Left ventricle myocardium superior (tissue), 1 donor: ENCODE measurements at regions not wholly inside any gene's neighbourhood (a gene's known extent, or its start where the extent isn't known, plus 50 kb on each side); places are given as distances from the start of the nearest gene placed in this dataset.

Experiments
- ATAC-seq: fragments of 200-7000 bp; cut with Tn5 transposase; one replicate; pipeline ENCODE4 v1.9.1; 2020; ENCODE audit warnings: mild to moderate bottlenecking, moderate library complexity
- DNase-seq: peaks from one replicate; pipeline ENCODE4 v3.0.0-alpha.2; 2020
- intact Hi-C: fragments of 100-400 bp; cut with micrococcal nuclease; formaldehyde crosslinking; loops from one replicate; pipeline ENCODE4 v1.11.0; 2022
- donor health status: DM: no; HTN: yes; CAD: no; lungs with severe emphysema.

DNA sequence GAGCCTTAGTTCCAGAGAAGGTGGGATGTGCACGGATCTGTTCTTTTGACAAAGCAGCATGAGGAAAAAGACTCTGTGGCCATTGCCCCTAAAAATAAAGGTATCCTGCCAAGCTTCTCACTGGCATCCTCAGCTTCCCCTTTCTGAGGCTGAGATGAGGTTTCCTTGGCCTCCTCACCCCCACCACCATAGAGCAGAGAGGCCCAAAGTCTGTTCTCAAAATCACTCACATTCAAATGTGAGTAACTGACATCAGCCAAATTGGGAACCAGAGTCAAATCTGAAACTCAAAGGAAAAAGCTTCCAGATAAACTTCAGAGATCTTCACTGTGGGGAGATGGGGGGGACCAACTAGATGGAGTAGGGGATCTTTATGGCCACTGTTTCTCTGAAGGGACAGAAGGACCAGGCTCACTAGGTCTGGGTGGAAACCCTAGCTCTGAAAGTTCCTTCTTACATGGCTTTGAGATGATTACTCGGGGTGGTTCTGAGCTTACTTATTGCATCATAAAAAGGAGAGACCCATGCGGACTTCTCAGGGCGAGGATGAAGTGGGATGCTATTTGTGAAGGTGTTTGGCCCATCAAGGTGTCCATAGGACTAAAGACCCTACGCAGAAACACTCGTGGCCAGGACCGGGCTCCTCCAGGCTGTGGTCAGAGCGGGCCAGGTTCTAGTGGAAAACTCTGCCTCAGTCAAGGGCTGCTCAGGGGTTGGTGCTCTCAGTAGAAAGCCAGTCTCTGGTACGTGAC is 61.5 kb upstream of the MEF2A start:
- intact Hi-C loops: no loop called here
- DNase-seq (no peak), ATAC-seq (no peak)

DNA sequence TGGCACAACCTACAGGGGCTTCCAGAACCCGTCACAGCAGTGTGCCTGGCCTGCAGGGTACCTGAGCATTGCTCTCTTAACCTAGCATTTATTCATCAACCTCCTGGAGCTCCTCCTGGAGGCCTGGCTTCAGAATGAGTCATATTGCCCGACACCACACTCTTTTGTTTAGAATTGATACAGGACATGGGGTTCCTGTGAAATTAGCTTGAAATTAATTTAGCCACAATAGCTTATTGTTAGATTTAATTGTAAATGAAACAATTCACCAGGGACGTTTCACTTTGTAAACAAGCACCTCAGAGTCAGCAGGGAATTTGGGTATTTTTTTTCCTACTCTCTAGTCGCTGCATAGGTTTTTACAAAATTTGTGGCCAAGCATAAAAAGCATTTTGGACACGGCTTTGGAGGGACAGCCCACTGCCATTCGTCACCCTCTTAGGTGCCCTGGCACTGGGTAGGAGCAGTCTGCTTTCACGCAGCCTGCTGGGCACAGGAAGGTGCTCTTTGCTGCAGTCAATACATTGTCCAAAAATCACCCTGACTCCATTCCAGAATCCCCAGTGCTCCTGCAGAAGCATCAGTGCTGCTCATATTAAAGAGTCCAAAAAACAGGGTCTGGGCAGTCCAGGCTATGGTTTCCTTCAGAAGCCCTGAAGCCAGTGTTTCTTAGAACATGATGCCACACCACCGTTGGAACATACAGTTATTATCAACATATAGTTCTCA is 60.8 kb upstream of the MEF2A start:
- intact Hi-C loops: no loop called here
- ATAC-seq (no peak), DNase-seq (no peak)

DNA sequence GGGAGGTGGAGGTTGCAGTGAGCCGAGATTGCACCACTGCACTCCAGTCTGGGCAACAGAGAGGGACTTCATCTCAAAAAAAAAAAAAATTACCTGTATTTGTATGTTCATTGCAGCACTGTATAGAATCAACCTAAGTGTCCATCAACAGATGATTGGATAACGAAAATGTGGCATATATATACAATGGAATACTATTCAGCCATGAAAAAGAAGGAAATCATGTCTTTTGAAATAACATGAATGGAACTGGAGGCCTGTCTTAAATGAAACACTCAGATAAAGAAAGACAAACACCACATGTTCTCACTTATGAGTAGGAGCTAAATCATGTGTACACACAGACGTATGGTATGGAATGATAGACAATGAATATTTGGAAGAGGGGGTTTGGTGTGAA is 59.4 kb upstream of the MEF2A start:
- ATAC-seq (no peak), DNase-seq (no peak)
- intact Hi-C loops: no loop called here

DNA sequence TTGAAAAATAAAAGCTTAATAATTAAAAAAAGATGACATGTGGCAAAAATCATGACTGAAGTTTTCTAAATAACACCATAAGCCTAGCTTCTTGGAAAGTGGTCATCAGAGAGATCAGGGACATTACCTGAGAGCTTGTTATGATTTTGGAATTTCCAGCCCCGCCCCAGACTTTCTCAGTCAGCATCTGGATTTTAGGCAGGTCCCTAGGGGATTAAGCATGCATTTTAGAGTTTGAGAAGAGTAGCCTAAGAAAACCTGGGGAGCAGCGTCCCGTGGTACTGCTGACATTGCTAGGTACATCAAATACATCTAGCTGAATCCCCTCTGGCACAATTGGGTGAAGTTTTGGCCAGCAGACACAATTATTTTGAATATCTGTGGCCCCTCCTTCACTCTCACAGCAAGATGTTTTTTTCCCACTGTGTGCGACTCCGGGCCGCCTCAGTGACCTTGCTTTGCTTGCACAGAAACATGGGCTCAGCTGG is 58.7 kb upstream of the MEF2A start:
- ATAC-seq (no peak), DNase-seq (no peak)
- intact Hi-C loops: no loop called here

DNA sequence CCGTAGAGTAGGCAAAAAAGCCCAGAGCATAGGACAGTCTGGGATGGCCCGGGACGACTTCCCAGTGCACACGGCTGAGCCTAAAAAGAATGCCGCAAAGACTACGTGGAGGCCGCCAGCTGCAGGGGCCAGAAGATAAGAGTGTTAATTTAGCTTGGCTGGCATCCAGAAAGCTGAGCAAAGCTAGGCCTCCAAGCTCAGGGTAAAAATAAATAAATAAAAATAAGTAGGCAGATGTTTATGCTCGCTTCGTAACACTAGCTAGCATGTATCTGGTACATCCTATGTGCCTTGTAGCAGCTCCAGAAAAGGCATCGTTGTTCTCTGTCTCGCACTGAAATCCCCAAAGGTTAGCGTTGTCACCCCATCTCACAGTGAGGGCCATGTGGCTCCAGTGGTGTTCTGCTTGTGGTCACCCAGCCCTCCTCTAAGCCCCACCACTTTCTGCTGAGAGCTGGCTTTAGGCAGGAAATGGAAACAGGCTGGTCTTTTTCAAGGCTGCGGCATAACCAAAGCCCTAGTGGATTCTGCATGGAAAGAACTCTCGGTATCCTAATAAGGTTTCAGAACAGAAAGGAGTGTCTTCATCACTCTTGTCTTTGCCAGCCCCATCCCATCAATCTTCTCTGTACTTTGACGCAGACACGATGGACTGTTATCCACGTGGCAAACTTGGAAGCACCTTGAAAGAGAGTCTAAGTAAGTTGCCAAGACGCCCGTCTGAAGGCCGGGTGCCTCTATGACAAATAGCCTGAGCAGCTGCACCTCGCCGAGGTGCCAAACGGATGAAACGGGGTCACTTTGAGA is 58.1 kb upstream of the MEF2A start:
- DNase-seq (peak; percentile 82), ATAC-seq (peak; percentile 88)
- intact Hi-C loops: no loop called here

DNA sequence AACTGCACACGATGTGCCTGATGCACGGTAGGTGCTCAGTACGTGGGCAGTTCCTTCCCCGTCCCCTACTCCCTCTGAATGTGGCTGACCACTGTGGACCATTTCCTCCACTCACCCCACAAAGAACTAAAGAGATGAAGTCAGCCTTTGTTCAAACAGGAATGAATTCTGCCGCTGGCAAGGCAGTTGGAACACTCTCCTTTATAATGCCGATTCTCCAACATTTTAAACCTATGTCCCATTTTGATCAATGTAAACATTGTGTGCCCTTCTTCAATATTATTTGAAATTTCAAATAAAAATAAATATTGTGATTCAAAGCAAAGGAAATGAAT is 57.5 kb upstream of the MEF2A start:
- no peak for ATAC-seq
- DNase-seq: no peak
- intact Hi-C loops: no loop called here

DNA sequence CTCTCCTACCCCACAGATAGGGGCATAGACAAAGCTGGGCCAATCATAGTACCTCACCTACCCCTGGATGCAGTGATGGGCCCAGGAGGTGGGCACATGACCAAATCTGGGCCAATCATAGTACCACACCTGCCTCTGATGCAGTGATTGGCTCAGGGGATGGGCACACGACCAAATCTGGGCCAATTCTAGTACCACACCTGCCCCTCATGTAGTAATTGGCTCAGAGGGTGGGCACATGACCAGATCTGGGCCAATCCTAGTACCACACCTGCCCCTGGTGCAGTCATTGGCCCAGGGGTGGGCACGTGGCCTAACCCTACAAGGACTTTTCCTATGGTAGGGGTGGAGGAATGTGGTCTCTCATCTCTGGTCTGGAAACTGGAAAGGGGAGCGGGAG is 56.9 kb upstream of the MEF2A start:
- DNase-seq (no peak), ATAC-seq (no peak)
- intact Hi-C loops: no loop called here

DNA sequence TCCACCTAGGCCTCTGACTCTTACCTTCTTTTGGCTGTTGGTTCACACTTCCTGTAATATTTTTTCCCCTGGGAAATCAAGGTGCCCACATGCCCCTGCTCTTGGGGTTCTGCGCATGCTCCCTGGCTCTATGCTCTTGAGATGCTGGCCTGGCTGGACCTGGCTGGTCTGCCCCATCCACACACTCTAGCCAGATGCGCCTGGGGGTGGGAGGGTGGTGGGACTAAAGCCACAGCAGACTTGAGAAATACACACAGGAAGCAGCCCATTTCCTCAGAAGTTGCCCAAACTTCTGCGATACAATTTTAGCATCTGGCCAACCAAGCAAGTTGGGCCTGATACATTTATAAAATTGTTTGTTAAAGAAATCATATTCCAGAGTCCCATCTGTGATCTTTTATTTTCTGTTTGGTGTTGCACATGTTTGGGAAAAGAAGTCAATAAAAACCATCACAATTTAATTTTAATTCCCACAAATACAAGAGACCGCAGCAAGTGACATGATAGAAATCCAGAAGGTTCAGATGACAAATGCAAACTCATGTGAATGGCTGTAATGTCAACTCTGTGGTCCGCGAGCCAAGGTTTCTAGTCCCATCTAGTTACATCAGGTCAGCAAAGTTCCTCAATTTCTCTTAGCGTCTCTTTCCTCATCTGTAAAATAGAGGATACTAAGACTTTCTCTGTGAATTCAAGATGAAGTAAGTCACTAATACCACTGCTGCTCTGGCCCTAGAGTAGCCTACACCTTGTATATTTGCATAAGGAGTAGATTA is 55.9 kb upstream of the MEF2A start:
- intact Hi-C loops: no loop called here
- DNase-seq (peak; percentile 59), ATAC-seq (no peak)

DNA sequence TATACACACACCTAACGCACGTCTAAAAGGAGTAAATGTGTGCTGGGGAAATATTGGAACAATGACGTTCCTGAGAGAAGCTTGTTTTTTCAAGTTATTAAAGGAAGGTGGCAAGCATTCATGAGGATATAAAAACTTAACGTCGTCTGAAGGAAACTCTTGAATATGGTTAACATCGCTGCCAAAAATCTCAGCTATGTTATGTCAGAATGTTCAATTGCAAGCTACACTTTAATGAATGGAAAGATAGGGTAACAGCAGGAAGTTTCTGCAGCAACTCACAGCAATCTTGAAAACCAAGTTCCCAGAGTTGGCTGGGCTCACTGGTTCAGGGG is 54.3 kb upstream of the MEF2A start:
- DNase-seq: no peak
- intact Hi-C loops: no loop called here
- no peak for ATAC-seq

DNA sequence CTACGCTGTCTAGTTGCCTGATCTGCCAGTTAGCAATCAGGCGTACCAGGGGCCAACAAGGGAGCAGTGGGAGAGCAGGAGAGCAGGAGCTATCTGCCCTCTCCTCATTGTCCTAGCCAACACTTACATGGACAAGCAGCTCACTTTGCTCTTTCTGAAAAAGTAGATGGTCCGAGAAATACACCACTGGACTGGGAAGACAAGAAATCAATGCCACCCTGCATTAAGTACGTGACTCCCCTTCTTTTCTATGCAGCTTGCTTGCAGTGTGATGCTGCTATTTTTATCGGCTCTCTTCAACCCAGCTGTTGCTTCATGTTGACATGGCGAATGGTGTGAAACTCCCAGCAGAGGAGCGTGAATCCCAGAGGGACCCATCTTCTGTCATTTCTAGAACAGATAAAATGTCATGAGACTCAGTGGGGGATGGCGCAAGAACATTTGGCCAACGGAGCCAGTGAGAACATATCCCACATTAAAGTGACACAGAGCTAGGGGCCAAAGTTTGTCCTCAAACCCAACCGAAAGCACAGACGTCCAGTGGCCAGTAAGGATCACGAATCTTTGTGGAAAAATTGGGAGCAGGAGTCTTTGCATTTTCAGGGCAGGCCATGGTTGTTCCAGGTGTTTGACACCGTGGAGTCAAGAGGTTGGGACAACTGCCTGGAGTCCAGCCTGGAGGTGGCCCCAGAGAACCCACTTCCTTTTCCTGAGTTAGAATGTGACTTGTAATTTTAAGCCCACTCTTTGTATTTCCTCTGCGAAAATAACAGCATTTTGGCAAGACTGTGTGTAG is 53.7 kb upstream of the MEF2A start:
- intact Hi-C loops: no loop called here
- ATAC-seq: peak; percentile 41
- DNase-seq: peak; percentile 51

DNA sequence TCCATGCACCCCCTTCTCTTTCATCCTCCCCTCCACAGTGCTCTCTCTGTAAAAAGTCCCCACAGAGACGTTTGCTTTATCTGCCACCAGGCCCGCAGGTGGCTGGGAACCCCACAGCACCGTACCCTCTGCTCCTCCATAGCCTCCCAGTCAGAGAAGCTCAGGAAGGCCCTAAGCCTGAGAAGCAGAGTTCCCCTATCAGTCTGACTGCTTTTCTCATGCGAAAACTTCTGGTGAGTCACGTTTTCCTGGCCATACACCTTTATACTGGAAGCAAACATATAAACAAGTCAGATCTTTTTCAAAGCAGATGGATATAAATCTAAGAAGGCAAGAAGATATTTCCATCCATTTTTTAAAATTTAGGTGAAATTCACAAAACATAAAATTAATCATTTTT is 51.5 kb upstream of the MEF2A start:
- ATAC-seq: no peak
- DNase-seq: no peak
- intact Hi-C loops: no loop called here
